GM12891 (cell line): ENCODE measurements at regions not wholly inside any gene's neighbourhood (a gene's known extent, or its start where the extent isn't known, plus 50 kb on each side); places are given as distances from the start of the nearest gene placed in this dataset.
"Not testable (repeated sequence)": the region's sequence is repeated elsewhere in the genome, so short reads cannot be mapped to it uniquely, and the experiment has no call there.

Source experiments
- POLR2A ChIP-seq: IDR thresholded peaks from 2 replicates; pipeline ENCODE4 v1.6.1; 2011; ENCODE audit warnings: low read depth, low read length, control low read depth
- POLR2AphosphoS5 ChIP-seq: IDR thresholded peaks from 2 replicates; pipeline ENCODE4 v1.6.1; 2011; ENCODE audit warnings: low read depth, low read length, control low read depth
- SPI1 ChIP-seq: IDR thresholded peaks from 2 replicates; pipeline ENCODE4 v1.6.1; 2011; ENCODE audit warnings: low read depth, low read length, control low read depth
- TAF1 ChIP-seq: IDR thresholded peaks from 2 replicates; pipeline ENCODE4 v1.6.1; 2011; ENCODE audit warnings: low read depth, low read length, control low read depth

DNA sequence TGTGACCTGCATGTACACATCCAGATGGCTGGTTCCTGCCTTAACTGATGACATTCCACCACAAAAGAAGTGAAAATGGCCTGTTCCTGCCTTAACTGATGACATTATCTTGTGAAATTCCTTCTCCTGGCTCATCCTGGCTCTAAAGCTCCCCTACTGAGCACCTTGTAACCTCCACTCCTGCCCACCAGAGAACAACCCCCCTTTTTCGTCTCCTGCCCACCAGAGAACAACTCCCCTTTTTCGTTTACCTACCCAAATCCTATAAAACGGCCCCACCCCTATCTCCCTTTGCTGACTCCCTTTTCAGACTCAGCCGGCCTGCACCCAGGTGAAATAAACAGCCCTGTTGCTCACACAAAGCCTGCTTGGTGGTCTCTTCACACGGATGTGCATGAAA, 212.2 kb downstream of the KITLG start:
- TF ChIP-seq POLR2AphosphoS5, POLR2A, SPI1, TAF1: not testable (repeated sequence)
